HepG2 (cell line): ENCODE measurements at regions not wholly inside any gene's neighbourhood (a gene's known extent, or its start where the extent isn't known, plus 50 kb on each side); places are given as distances from the start of the nearest gene placed in this dataset.

Source experiments
- ATAC-seq: fragments of 200-7000 bp; cut with Tn5 transposase; 3 replicates; pipeline ENCODE4 v1.9.1; 2020; ENCODE audit warnings: mild to moderate bottlenecking, moderate library complexity
- BruUV-seq: library from RNA; stranded (reverse); fragments of 400-500 nt; replicated peaks from 2 replicates; lab custom pipeline; 2021; lab: Mats Ljungman, UMichigan
- CTCF ChIA-PET: fragments of 300-600 bp; formaldehyde crosslinking; extraction: SDS; loops from one replicate; lab custom pipeline; 2021; ENCODE audit warnings: low total read pairs, inconsistent platforms, low intra/inter-chr PET ratio; lab: Yijun Ruan, JAX
- POLR2A ChIA-PET: fragments of 350-600 bp; sonication (Branson Sonifier 250); formaldehyde crosslinking; loops from one replicate; lab custom pipeline; 2020; ENCODE audit warnings: antibody characterized with exemption, inconsistent platforms; lab: Yijun Ruan, JAX
- DNase-seq: peaks from one replicate; pipeline ENCODE4 v3.0.0-alpha.2; 2015; ENCODE audit warnings: low spot score
- FAIRE-seq: peaks from 3 replicates; lab custom pipeline; 2011; peaks lifted over from hg19 to GRCh38; lab: Jason Lieb, UNC
- H2AFZ ChIP-seq: one replicate; pipeline ENCODE4 v1.6.1; 2011; ENCODE audit warnings: low read length, inconsistent platforms
- H3K27ac ChIP-seq: fragments of 300-600 bp; 3 replicates; pipeline ENCODE4 v1.8.0; 2011; ENCODE audit warnings: mixed run types, mild to moderate bottlenecking, mixed read lengths, low read length, inconsistent platforms; ENCODE audit not compliant: insufficient read depth; ENCODE audit errors: extremely low read length
- H3K27me3 ChIP-seq, 2 experiments: fragments of 200-600 bp in 1 of 2; 2 replicates in 1 of 2; 3 replicates in 1 of 2; pipeline versions ENCODE4 v1.6.0 to v1.8.0; 2011; ENCODE audit warnings: low read length in 2 of 2, mild to moderate bottlenecking in 2 of 2, moderate library complexity in 2 of 2, inconsistent platforms in 1 of 2; ENCODE audit not compliant: insufficient read depth in 2 of 2, control insufficient read depth in 1 of 2
- H3K36me3 ChIP-seq, 2 experiments: fragments of 200-600 bp in 1 of 2; replicated peaks in 1 of 2; 2 replicates in 1 of 2; 3 replicates in 1 of 2; pipeline versions ENCODE4 v1.5.1 to v1.8.0; 2011; ENCODE audit warnings: low read length in 2 of 2, inconsistent platforms in 1 of 2; ENCODE audit not compliant: insufficient read depth in 2 of 2, control insufficient read depth in 1 of 2
- H3K4me1 ChIP-seq: 2 replicates; pipeline ENCODE4 v1.5.1; 2012; ENCODE audit warnings: low read length, inconsistent platforms; ENCODE audit not compliant: insufficient read depth
- H3K4me2 ChIP-seq: 2 replicates; pipeline ENCODE4 v1.6.0; 2011; ENCODE audit warnings: low read depth, low read length, inconsistent platforms
- H3K4me3 ChIP-seq, 3 experiments: fragments of 200-600 bp in 1 of 3; sonication (generic), shearing (Covaris generic) in 1 of 3; replicated peaks in 1 of 3; 2 replicates each; pipeline ENCODE4 v1.5.1; 2011 to 2016; ENCODE audit warnings: low read length in 3 of 3, inconsistent platforms in 2 of 3, low read depth in 2 of 3, mild to moderate bottlenecking in 2 of 3, control low read depth in 1 of 3, mixed read lengths in 1 of 3; ENCODE audit not compliant: insufficient read depth in 1 of 3
- H3K79me2 ChIP-seq: one replicate; pipeline ENCODE4 v1.6.1; 2011; ENCODE audit warnings: low read length, inconsistent platforms; ENCODE audit not compliant: insufficient read depth
- H3K9ac ChIP-seq: 2 replicates; pipeline ENCODE4 v1.6.0; 2011; ENCODE audit warnings: mild to moderate bottlenecking, low read depth, low read length, inconsistent platforms; ENCODE audit not compliant: insufficient read depth
- H3K9me3 ChIP-seq: 2 replicates; pipeline ENCODE4 v1.5.1; 2012; ENCODE audit warnings: mild to moderate bottlenecking, low read length
- H4K20me1 ChIP-seq: 2 replicates; pipeline ENCODE4 v1.6.0; 2011; ENCODE audit warnings: inconsistent platforms, mild to moderate bottlenecking, low read length, moderate library complexity; ENCODE audit not compliant: insufficient read depth
- EEA1 ChIP-seq: sonication (generic); formaldehyde crosslinking; IDR thresholded peaks from 2 replicates; pipeline ENCODE4 v1.5.1; 2020; ENCODE audit warnings: mild to moderate bottlenecking, missing genetic modification reagents, borderline replicate concordance
- ISX ChIP-seq: sonication (generic); formaldehyde crosslinking; conservative IDR thresholded peaks from 2 replicates; pipeline ENCODE4 v1.5.0; 2020; ENCODE audit warnings: missing genetic modification reagents
- LRRFIP1 ChIP-seq: sonication (generic); formaldehyde crosslinking; conservative IDR thresholded peaks from 2 replicates; pipeline ENCODE4 v1.4.0; 2020; ENCODE audit warnings: missing genetic modification reagents
- PRDM15 ChIP-seq: sonication (generic); formaldehyde crosslinking; IDR thresholded peaks from 2 replicates; pipeline ENCODE4 v1.4.0; 2020; ENCODE audit warnings: missing genetic modification reagents
- USF2 ChIP-seq, 2 experiments: sonication (generic) in 1 of 2; formaldehyde crosslinking in 1 of 2; IDR thresholded peaks; 2 replicates each; pipeline versions ENCODE4 v1.5.1 to v1.6.1; 2011 to 2020; ENCODE audit warnings: borderline replicate concordance in 1 of 2, low read depth in 1 of 2, low read length in 1 of 2, mild to moderate bottlenecking in 1 of 2, missing genetic modification reagents in 1 of 2, moderate library complexity in 1 of 2
- ZBTB4 ChIP-seq: sonication (generic); formaldehyde crosslinking; IDR thresholded peaks from 2 replicates; pipeline ENCODE4 v1.4.0; 2020; ENCODE audit warnings: missing genetic modification reagents, mild to moderate bottlenecking, borderline replicate concordance
- ZNF225 ChIP-seq: sonication (generic); formaldehyde crosslinking; IDR thresholded peaks from 2 replicates; pipeline ENCODE4 v1.4.0; 2020; ENCODE audit warnings: mild to moderate bottlenecking, missing genetic modification reagents
- ZNF282 ChIP-seq: fragments of 450-650 bp; IDR thresholded peaks from 2 replicates; pipeline ENCODE4 v1.6.1; 2018; ENCODE audit not compliant: partially characterized antibody
- ZNF513 ChIP-seq: sonication (generic); formaldehyde crosslinking; conservative IDR thresholded peaks from 2 replicates; pipeline ENCODE4 v1.5.0; 2020; ENCODE audit warnings: missing genetic modification reagents
- ZNF619 ChIP-seq: sonication (generic); formaldehyde crosslinking; IDR thresholded peaks from 2 replicates; pipeline ENCODE4 v1.4.0; 2020; ENCODE audit warnings: mild to moderate bottlenecking, missing genetic modification reagents
- WGBS: methylation state at CpG from one replicate; pipeline ENCODE4 v1.1.6; 2017; ENCODE audit warnings: low lambda C conversion rate; 5-methylcytosine and 5-hydroxymethylcytosine counted together
- in situ Hi-C: cut with HindIII; loops from 2 replicates; pipeline ENCODE4 v1.10.0; 2017; ENCODE audit warnings: low pct_unique_long_range_greater_than_20kb; ENCODE audit not compliant: extremely low pct_ligation_motif_present
- intact Hi-C: fragments of 100-400 bp; cut with micrococcal nuclease; formaldehyde crosslinking; loops from one replicate; pipeline ENCODE4 v1.10.0; 2022; ENCODE audit not compliant: unreplicated experiment

GRCh38 chr13:79621902-79622301 is 140.9 kb downstream of the NDFIP2 start:
- intact Hi-C loops (no loop called here), in situ Hi-C loops (no loop called here)
- H4K20me1 ChIP-seq = no peaks in the 10 kb centered on the region
- FAIRE-seq = no peak
- no peak for DNase-seq
- no peaks in the 10 kb centered on the region for H3K36me3 ChIP-seq
- no peak overlapping the region for H3K27ac ChIP-seq
- no peak overlapping the region for H2AFZ ChIP-seq
- no peak overlapping the region for H3K9ac ChIP-seq
- peaks cover 10% of the 10 kb centered on the region; the same call in 1 of the 2 replicates for H3K4me1 ChIP-seq
- no peak overlapping the region for H3K4me3 ChIP-seq
- ChIA-PET POLR2A (no interaction called here), CTCF (no interaction called here)
- H3K79me2 ChIP-seq = no peaks in the 10 kb centered on the region
- 14% methylated on average over 2 of the region's 2 CpGs for WGBS
- no TSS peak for BruUV-seq
- no peak for TF ChIP-seq ZBTB4 (CRISPR knock-in tag)
- no peak for TF ChIP-seq ISX
- TF ChIP-seq LRRFIP1 (CRISPR knock-in tag) = no peak
- TF ChIP-seq PRDM15 (CRISPR knock-in tag) = no peak
- no peak for TF ChIP-seq ZNF619 (CRISPR knock-in tag)
- no peak for TF ChIP-seq EEA1 (CRISPR knock-in tag)
- no peak for TF ChIP-seq USF2 (IDR thresholded peaks at IDR 0.05; ENCODE audit: low read depth, low read length)
- no peak for TF ChIP-seq USF2 (CRISPR knock-in tag; IDR thresholded peaks at IDR 0.05; ENCODE audit: borderline replicate concordance)
- no peak for TF ChIP-seq ZNF225
- TF ChIP-seq ZNF513 (CRISPR knock-in tag) = no peak
- TF ChIP-seq ZNF282 = no peak
- H3K4me2 ChIP-seq = no peak overlapping the region
- ATAC-seq = no peak
- no peaks in the 10 kb centered on the region for H3K9me3 ChIP-seq
- H3K27me3 ChIP-seq = no peaks in the 10 kb centered on the region
